Astrocyte (in vitro differentiated cells and primary cell): ENCODE measurements at regions not wholly inside any gene's neighbourhood (a gene's known extent, or its start where the extent isn't known, plus 50 kb on each side); places are given as distances from the start of the nearest gene placed in this dataset.

Source experiments
- EZH2 ChIP-seq: IDR thresholded peaks from 2 replicates; pipeline ENCODE4 v1.6.1; 2012; ENCODE audit warnings: mild to moderate bottlenecking, low read length, inconsistent platforms; ENCODE audit not compliant: insufficient read depth
- TF ChIP-seq, protein P1 (sequence below): IDR thresholded peaks from 2 replicates; pipeline ENCODE4 v1.5.1; 2011; ENCODE audit warnings: low read depth, mild to moderate bottlenecking, inconsistent platforms, low read length, moderate library complexity; ENCODE audit not compliant: insufficient read depth

DNA sequence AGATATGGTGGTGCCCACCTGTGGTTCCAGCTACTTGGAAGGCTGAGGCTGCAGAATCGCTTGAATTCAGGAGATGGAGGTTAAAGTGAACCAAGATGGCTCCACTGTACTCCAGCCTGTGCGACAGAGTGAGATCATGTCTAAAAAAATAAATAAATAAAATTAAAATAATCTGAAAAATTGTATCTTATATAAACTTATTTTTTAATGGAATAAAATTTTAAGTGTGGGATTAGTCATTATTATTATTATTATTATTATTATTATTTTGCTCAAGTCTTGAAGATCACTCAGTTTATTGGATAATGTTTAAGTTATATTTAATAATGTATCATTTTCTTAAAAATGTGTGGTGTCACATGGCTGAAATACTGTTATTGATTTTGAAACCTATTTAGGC, 688.0 kb upstream of the COX7C start:
- TF ChIP-seq, protein P1, sequence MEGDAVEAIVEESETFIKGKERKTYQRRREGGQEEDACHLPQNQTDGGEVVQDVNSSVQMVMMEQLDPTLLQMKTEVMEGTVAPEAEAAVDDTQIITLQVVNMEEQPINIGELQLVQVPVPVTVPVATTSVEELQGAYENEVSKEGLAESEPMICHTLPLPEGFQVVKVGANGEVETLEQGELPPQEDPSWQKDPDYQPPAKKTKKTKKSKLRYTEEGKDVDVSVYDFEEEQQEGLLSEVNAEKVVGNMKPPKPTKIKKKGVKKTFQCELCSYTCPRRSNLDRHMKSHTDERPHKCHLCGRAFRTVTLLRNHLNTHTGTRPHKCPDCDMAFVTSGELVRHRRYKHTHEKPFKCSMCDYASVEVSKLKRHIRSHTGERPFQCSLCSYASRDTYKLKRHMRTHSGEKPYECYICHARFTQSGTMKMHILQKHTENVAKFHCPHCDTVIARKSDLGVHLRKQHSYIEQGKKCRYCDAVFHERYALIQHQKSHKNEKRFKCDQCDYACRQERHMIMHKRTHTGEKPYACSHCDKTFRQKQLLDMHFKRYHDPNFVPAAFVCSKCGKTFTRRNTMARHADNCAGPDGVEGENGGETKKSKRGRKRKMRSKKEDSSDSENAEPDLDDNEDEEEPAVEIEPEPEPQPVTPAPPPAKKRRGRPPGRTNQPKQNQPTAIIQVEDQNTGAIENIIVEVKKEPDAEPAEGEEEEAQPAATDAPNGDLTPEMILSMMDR: no peak
- TF ChIP-seq EZH2: no peak
